CD14-positive monocyte (primary cell): ENCODE measurements at regions not wholly inside any gene's neighbourhood (a gene's known extent, or its start where the extent isn't known, plus 50 kb on each side); places are given as distances from the start of the nearest gene placed in this dataset.

Experiments used
- DNase-seq, 3 donors: peaks; one replicate each; pipeline ENCODE4 v3.0.0-alpha.2; 2011 to 2022
- H2AFZ ChIP-seq: 2 replicates; pipeline ENCODE4 v1.6.0; 2012; ENCODE audit warnings: mild to moderate bottlenecking, low read depth, low read length, inconsistent platforms; ENCODE audit not compliant: insufficient read depth, poor library complexity, severe bottlenecking
- H3K27ac ChIP-seq, 2 donors: 1 replicate in 1 of 2; 2 replicates in 1 of 2; pipeline ENCODE4 v1.5.1; 2012 to 2013; ENCODE audit warnings: low read length in 2 of 2, control low read depth in 1 of 2, inconsistent platforms in 1 of 2, low read depth in 1 of 2, mild to moderate bottlenecking in 1 of 2
- H3K27me3 ChIP-seq, 2 donors: one replicate each; pipeline versions ENCODE4 v1.6.0 to v1.6.1; 2011 to 2013; ENCODE audit warnings: low read length in 2 of 2; ENCODE audit not compliant: control insufficient read depth in 2 of 2, insufficient read depth in 2 of 2
- H3K36me3 ChIP-seq, 2 donors: replicated peaks in 1 of 2; 1 replicate in 1 of 2; 2 replicates in 1 of 2; pipeline versions ENCODE4 v1.5.1 to v1.6.1; 2012 to 2013; ENCODE audit warnings: low read length in 2 of 2, control low read depth in 1 of 2, inconsistent platforms in 1 of 2, mild to moderate bottlenecking in 1 of 2; ENCODE audit not compliant: insufficient read depth in 2 of 2, control insufficient read depth in 1 of 2
- H3K4me1 ChIP-seq, 2 donors: 1 replicate in 1 of 2; 2 replicates in 1 of 2; pipeline versions ENCODE4 v1.5.1 to v1.6.1; 2012 to 2013; ENCODE audit warnings: low read length in 2 of 2, control low read depth in 1 of 2, inconsistent platforms in 1 of 2, mild to moderate bottlenecking in 1 of 2, moderate library complexity in 1 of 2; ENCODE audit not compliant: insufficient read depth in 2 of 2, control insufficient read depth in 1 of 2
- H3K4me2 ChIP-seq: replicated peaks from 2 replicates; pipeline ENCODE3; 2012; ENCODE audit warnings: low read length, moderate library complexity, mild to moderate bottlenecking; ENCODE audit not compliant: poor library complexity, severe bottlenecking; ENCODE audit errors: extremely low read depth
- H3K4me3 ChIP-seq, 3 experiments: fragments of 200-600 bp in 1 of 3; sonication (generic) in 1 of 3; replicated peaks in 1 of 3; 1 replicate in 2 of 3; 2 replicates in 1 of 3; pipeline ENCODE4 v1.5.1; 2011 to 2013; ENCODE audit warnings: low read length in 3 of 3, mild to moderate bottlenecking in 3 of 3, control low read depth in 2 of 3, low read depth in 2 of 3, inconsistent platforms in 1 of 3, moderate library complexity in 1 of 3
- H3K79me2 ChIP-seq: 2 replicates; pipeline ENCODE4 v1.6.0; 2012; ENCODE audit warnings: mild to moderate bottlenecking, control low read depth, inconsistent platforms, low read length, moderate library complexity; ENCODE audit not compliant: insufficient read depth
- H3K9ac ChIP-seq: 2 replicates; pipeline ENCODE4 v1.6.0; 2017; ENCODE audit warnings: low read length, mild to moderate bottlenecking; ENCODE audit not compliant: insufficient read depth, poor library complexity, severe bottlenecking
- H3K9me3 ChIP-seq, 2 donors: replicated peaks in 1 of 2; 1 replicate in 1 of 2; 2 replicates in 1 of 2; pipeline versions ENCODE4 v1.5.1 to v1.6.1; 2012 to 2013; ENCODE audit warnings: low read length in 2 of 2, control low read depth in 1 of 2; ENCODE audit not compliant: control insufficient read depth in 1 of 2, insufficient read depth in 1 of 2
- H4K20me1 ChIP-seq: 2 replicates; pipeline ENCODE4 v1.6.0; 2012; ENCODE audit warnings: mild to moderate bottlenecking, low read length, control low read depth, moderate library complexity; ENCODE audit not compliant: insufficient read depth
- H3K27ac Mint-ChIP-seq, 7 donors: one replicate each; pipeline ENCODE4 v1.8.0; 2020; ENCODE audit warnings: mild to moderate bottlenecking in 7 of 7, mixed read lengths in 7 of 7, moderate library complexity in 6 of 7, inconsistent platforms in 2 of 7
- H3K27me3 Mint-ChIP-seq, 3 donors: one replicate each; pipeline ENCODE4 v1.8.0; 2021 to 2022; ENCODE audit warnings: low read depth in 3 of 3, mild to moderate bottlenecking in 3 of 3, mixed read lengths in 3 of 3, moderate library complexity in 3 of 3, inconsistent platforms in 1 of 3
- H3K36me3 Mint-ChIP-seq, 2 donors: one replicate each; pipeline ENCODE4 v1.8.0; 2020; ENCODE audit warnings: mixed read lengths in 2 of 2, inconsistent platforms in 1 of 2, mild to moderate bottlenecking in 1 of 2
- H3K4me1 Mint-ChIP-seq: one replicate; pipeline ENCODE4 v1.8.0; 2020; ENCODE audit warnings: mild to moderate bottlenecking, mixed read lengths
- H3K4me3 Mint-ChIP-seq, 2 donors: one replicate each; pipeline ENCODE4 v1.8.0; 2020; ENCODE audit warnings: mild to moderate bottlenecking in 2 of 2, mixed read lengths in 2 of 2, moderate library complexity in 1 of 2
- H3K9me3 Mint-ChIP-seq, 7 donors: one replicate each; pipeline ENCODE4 v1.8.0; 2020 to 2022; ENCODE audit warnings: mixed read lengths in 7 of 7, mild to moderate bottlenecking in 6 of 7, moderate library complexity in 6 of 7, inconsistent platforms in 2 of 7
- CTCF ChIP-seq: fragments of 200-600 bp; IDR thresholded peaks from one replicate; pipeline ENCODE4 v1.8.0; 2022; ENCODE audit warnings: antibody characterized with exemption, mild to moderate bottlenecking
- WGBS: methylation state at CpG from one replicate; pipeline ENCODE4 v1.1.5; 2013; ENCODE audit warnings: missing lambda C conversion rate; ENCODE audit not compliant: insufficient coverage; 5-methylcytosine and 5-hydroxymethylcytosine counted together
- intact Hi-C, 2 donors: fragments of 100-400 bp; cut with micrococcal nuclease; formaldehyde crosslinking; loops; one replicate each; pipeline versions ENCODE4 v1.15.0 to v1.15.1; 2023

DNA sequence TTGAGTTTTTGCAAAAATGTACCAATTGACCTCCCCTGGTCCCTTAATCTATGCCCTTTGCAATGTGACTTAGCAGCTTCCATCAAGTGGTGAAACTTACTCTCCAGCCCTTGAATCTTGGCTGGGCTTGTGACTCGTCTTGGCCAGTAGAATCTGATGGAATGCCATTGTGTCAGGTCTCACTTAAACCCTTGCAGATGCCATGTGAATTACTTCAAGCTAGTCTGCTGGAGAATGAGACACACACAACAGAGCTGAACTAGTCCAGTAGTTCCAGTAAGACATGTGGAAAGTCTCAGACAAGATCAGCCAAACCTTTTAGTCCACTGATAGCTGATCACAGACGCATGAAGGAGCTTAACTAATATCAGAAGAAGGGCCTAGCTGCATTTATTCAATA lies 567.8 kb upstream of the CPEB2 start:
- no peak overlapping the region for H3K4me3 Mint-ChIP-seq
- H4K20me1 ChIP-seq: no peaks in the 10 kb centered on the region
- no peaks in the 10 kb centered on the region for H3K27me3 ChIP-seq
- H3K9me3 Mint-ChIP-seq: peaks cover 0 to 5% (median 2%) of the 10 kb centered on the region in 7 donors
- no peaks in the 10 kb centered on the region for H3K36me3 ChIP-seq
- H3K9ac ChIP-seq: no peak overlapping the region
- no peaks in the 10 kb centered on the region for H3K79me2 ChIP-seq
- no peak overlapping the region for H3K4me2 ChIP-seq
- WGBS: 100% methylated on average over 1 of the region's 2 CpGs
- intact Hi-C loops: no loop called here
- no peak overlapping the region for H2AFZ ChIP-seq
- H3K27me3 Mint-ChIP-seq: peaks cover 0 to 1% (median 0%) of the 10 kb centered on the region in 3 donors
- TF ChIP-seq CTCF: no peak
- no peaks in the 10 kb centered on the region for H3K4me1 ChIP-seq
- no peak overlapping the region for H3K27ac ChIP-seq
- no peaks in the 10 kb centered on the region for H3K9me3 ChIP-seq
- DNase-seq: no peak
- H3K27ac Mint-ChIP-seq: no peak overlapping the region
- no peak overlapping the region for H3K4me3 ChIP-seq
- H3K36me3 Mint-ChIP-seq: no peaks in the 10 kb centered on the region
- H3K4me1 Mint-ChIP-seq: no peaks in the 10 kb centered on the region

GRCh38 chr4:14434916-14435315 lies 567.4 kb upstream of the CPEB2 start:
- no peak for TF ChIP-seq CTCF
- H3K36me3 ChIP-seq: no peaks in the 10 kb centered on the region
- Mint-ChIP-seq H3K4me1 (no peaks in the 10 kb centered on the region), H3K27me3 (peaks cover 0 to 1% (median 0%) of the 10 kb centered on the region in 3 donors), H3K36me3 (no peaks in the 10 kb centered on the region), H3K4me3 (no peak overlapping the region), H3K9me3 (peaks cover 0 to 5% (median 2%) of the 10 kb centered on the region in 7 donors), H3K27ac (no peak overlapping the region)
- DNase-seq: no peak
- H3K4me2 ChIP-seq: no peak overlapping the region
- no peaks in the 10 kb centered on the region for H3K79me2 ChIP-seq
- 100% methylated on average over 2 of the region's 3 CpGs for WGBS
- no peak overlapping the region for H3K9ac ChIP-seq
- H3K27ac ChIP-seq: no peak overlapping the region
- H3K4me1 ChIP-seq: no peaks in the 10 kb centered on the region
- no peaks in the 10 kb centered on the region for H4K20me1 ChIP-seq
- H2AFZ ChIP-seq: no peak overlapping the region
- H3K4me3 ChIP-seq: no peak overlapping the region
- no peaks in the 10 kb centered on the region for H3K27me3 ChIP-seq
- H3K9me3 ChIP-seq: no peaks in the 10 kb centered on the region
- intact Hi-C loops: no loop called here
